HG03520 (cell line): ENCODE measurements at regions not wholly inside any gene's neighbourhood (a gene's known extent, or its start where the extent isn't known, plus 50 kb on each side); places are given as distances from the start of the nearest gene placed in this dataset.

Source experiments
- ATAC-seq: cut with Tn5 transposase; IDR thresholded peaks from one replicate; pipeline ENCODE4 v1.9.1; 2021; ENCODE audit warnings: mild to moderate bottlenecking, moderate library complexity; ENCODE audit not compliant: unreplicated experiment

DNA sequence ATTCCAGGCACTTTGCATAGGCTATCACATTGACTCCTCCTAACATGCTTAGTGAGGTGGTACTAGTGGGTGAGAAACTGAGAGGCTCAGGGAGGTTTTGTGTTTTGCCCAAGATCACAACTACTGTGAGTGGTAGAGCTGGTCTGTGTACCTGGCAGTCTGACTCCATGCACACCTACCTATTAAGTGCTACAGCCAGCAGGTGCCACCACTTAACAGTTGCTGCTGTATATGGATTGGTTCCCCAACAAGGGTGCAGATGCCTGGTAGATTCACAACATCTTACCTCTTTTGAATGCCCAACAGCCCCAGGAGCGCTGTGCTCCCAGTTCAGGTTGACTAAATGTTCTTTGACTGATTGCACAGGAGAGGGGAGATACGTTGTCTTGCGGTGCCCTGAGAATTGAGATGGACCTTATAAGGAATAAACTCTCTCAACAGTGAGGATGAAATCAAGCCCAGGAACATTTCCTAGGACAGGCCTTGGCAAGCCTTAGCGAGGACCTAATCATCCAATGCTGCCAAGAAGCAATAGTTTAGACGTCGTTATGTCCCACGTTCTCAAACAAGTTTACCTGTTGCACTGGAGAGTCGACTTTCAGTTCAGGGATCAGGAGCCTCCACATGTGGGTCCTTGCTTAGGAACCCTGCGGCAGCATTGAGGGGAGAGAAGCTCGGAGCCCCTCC lies 78.9 kb upstream of the F3 start:
- ATAC-seq = no peak

DNA sequence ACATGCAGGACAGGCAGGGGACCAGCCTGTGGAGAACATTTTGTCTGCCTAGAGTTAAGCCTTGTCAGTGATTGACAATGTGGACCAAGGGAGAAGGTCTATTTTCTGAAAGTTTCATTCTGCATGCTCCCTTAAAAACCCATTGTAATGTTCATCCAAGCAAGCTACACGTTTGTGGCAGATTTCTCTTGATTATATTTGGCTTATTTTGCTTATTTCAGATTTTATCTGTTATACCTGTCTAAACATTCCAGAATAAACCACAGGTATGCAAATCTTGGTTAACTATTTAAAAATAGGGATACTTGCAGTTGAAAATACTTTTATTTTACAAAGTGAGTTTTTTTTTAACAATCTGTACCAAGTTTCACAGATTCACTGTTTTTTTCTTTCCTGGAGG lies 78.2 kb upstream of the F3 start:
- ATAC-seq = no peak

DNA sequence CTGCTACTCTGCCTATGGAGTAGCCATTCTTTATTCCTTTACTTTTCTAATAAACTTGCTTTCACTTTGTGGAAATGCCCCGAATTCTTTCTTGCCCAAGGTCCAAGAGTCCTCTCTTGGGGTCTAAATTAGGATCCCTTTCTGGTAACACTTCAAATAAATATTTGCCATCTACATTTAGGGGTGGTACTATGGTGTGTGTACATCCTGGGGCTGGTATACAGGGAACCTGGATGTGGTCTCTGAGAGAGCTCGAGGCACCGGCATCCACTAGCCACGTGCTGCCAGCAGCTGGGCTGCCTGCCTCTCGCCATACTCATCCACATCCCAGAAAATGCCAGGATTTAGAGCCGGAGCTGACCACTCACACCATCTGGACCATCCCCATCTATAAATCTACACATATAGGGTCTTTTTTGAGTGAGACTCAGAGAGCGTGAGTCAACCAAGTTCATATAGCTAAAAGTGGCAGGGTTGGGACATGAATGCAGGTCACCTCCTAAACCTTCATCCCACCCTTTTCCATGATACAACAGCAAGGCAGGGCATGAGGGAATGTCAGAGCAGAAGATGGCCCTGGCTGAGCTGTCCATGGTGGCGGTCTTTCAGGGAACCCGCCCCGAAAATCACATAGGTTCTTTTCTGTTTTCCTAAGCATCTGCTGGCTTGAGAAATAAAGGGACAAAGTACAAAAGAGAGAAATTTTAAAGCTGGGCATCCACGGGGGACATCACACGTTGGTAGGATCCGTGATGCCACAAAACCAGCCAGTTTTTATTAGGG lies 76.6 kb upstream of the F3 start:
- no peak for ATAC-seq

DNA sequence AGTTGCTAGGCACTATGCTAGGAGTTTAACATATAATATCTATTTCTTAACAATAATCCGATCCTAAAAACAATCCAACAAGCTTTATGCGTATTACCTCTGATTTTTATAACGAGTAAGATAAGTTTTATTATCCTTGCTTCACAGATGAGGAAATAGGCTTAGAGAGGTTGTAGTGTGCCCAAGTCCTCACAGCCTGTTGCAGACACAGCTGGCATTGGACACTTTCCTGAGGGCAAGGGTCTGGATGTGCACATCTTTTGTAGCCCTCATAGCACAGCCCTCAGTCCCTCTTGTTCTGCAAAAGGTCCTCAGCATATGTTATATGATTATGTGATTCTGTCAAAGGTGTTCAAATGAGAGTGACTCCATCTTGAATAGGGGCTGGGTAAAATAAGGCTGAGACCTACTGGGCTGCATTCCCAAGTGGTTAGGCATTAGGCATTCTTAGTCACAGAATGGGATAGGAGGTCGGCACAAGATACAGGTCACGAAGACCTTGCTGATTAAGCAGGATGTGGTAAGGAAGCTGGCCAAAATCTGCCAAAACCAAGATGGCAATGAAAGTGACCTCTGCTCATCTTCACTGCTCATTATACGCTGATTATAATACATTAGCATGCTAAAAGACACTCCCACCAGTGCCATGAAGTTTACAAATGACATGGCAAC lies 75.7 kb upstream of the F3 start:
- ATAC-seq = no peak

DNA sequence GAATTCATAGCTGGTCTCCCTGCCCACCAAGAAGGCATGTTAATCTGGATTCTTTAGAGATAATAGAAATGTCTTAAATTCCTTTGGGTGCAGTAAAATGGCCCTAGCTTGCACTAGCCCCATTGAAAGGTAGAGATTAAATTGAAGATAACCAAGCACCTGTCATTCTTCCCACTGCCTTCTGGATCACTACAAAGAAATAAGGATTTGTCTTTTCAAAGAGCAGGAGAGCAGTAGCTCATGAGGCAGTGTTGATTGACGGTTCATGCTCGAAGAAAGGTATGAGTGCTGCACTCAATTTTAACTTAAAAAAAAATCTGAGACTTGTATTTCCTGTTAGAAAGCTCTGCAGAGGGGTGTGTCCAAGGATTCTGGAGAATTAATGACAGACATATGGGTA lies 74.9 kb upstream of the F3 start:
- no peak for ATAC-seq

DNA sequence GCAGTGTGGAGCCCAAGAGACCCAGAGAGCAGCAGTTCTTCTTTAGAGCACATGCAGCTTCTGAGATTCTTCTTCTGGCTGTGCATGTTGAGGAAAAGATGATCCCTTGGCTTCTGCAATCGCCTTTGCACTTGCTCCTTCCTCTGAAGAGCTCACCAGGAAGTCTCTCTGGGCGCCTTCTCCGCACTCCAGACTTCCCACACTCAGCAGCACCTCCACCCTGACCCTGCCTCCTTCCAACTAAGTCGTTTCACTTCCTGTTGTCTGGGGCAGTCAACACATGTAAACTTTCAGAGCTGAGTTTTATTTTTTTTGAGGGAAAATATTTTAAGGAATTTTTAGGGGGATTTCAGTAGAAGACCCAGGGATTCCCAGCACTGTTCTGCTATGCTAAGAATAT lies 73.4 kb upstream of the F3 start:
- no peak for ATAC-seq

DNA sequence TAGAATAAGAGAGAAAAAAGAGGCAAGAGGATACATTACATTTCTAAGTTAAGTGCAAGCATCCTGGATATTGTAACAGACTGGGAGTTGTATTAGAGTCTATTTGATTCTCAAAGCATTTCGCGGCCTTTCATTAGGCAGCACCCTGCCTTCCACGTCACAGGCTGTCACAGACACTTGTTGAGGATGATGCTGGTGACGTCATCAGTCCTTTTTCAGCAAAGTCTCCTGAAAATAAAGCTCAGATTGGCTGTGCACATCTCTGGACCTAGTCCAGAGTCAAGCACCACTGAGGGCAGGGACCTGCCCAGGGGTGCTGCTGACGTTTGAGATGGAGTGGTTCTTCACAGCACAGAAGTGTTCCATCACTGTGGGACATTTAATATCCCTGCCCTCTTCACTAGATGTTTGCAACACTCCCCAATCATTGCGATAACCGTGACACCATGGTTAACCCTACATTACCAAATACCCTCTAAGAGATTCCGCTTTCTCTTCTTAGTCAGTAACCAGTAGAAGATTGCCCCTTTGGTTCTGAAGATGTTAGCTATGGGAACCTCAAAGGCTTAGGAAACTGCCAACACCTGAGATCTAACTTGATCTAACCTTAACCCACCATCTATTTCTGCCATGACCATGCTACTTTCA lies 72.7 kb upstream of the F3 start:
- ATAC-seq = no peak

DNA sequence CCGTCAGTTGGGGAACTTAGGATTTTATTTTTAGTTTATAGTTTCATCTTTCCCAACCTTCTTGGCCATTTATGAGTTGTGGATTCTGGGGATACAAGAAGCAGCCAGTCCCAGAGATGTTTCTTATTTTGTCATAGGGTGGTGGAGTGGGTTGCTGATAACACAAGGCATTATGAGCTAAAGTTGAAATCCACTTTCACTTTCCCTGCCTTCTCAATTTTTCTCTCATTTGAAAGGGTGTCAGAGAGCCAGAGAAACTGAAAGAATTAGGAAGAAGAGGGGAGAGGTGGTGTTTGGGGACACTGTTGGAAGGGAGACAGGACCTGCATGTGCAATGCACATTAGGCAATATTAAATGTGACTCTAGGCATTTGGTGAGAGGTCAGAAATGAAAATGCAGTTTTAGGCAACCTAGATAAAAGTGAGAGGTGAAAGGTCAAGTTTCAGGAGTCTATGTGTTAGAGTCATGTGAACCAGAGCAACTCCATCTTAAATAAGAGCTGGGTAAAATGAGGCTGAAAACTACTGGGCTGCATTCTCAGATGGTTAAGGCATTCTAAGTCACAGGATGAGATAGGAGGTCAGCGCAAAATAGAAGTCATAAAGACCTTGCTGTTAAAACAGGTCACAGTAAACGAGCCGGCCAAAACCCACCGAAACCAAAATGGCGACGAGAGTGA lies 71.1 kb upstream of the F3 start:
- no peak for ATAC-seq

DNA sequence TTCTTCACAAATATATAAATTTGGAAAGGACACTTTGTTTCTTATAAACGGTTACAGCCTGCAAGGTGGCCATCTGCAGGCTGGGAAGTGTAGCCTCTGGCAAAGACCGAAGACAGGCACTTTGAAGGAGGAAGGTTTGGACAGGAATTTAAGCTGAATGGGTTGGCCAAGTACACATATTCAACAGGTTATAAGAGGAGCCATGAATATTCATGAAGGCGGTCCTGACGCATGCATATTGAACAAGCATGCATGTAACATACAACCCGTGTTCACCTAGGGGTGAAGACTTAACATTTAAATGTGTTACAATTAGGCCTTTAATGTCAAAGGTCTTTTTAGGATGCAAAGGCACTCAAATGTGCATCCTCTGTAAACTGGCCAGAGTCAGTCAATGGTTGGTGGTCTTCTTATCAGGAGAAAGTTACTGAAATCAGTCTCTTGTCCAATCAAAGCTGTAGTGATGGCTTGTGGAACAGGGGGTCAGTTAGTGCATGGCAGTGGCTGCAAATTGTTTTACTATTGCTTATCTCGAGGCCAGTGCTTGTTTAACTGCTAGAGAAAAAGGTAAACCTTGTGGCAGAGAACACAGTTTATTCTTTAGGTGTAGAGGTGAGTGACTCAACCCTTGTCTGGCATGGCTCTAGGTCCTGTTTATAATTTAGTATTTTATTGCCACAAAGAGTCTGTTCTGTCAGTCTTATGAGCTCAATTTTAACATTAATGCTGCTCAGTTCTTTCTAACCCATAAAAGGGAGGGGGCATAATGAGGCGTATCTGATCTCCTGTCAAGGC lies 70.3 kb upstream of the F3 start:
- ATAC-seq = no peak

DNA sequence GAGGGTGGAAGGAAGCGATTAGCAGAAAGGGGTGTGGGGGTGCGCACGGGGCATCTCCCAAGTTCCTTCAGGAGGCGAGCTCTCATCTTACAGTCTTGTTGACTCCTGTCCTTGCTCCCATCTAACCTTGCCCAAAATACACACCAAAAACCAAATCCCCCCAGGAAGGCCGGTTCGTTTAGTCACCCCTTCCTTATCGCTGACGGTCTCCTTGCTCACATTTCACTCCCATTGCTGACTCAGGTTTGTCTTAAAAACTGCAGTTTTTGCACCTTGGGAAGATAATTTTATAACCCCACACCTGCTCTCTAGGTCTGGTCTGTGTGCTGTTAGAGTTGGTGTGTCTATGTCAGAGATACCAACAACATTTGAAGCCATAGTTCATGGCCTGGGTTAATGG lies 68.1 kb upstream of the F3 start:
- ATAC-seq = no peak

DNA sequence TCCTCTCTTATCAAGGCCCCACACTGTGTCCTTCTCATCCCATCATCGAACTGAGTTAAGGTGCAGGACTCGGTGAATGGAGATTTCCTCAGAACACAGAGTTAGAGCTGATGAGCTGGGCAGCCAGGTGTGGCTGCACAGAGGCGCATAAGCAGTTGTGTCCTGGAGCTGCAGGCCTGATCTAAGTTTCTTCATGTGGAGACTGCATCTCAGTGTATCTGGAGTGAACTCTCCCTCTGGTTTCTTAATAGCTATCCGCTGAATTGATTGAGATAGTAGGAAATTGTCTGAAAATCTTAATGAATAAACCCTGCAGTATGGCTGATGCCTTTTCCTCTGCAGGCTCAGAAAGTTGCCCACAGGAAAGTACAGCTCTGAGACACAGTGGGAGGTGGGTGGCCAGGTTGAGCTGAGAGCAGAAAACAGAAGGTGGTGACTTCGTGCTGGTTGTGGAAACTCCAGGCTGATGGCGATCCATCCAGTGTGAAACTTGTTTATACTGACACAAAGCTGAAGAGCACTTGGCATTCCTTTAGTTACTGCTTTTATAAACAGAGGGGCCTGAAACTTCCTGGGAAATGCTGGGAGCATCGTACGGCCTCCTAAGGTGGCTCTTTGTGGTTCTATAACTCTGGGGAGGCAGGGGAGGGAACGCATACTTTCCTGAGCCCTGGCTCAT lies 67.4 kb upstream of the F3 start:
- ATAC-seq = no peak

DNA sequence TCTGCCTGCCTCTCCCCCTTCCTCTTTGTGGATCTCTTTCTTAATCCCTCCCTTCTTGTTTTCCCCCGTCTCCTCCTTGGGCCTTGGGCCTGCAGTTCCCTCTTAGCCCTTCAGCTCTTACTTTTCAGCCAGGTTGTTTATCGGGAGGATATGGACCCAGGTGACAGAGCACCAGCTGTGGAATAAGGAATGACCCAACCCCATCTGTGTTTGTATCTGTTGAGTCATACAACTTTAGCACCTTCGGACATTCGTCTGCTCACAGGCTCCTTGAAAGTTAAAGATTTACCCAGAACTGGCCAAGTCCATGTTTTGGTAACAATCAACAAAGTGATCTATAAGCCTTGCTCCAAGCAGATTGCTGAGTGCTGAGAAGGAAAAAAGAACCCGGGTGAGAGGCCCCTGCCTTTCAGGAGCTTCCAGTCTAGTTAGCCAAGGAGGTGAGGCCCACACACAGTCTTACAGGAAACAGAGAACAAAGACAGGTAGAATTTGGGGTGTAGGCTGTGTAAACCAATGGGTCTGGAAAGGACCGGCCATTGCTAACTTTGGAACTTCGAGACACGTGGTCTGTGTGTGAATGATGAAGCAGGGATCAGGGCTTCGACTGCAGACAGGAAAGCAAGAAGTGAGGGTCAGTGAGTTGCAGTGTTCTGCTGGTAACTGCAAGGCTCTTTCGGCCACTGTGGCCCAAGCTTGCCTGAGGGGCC lies 66.7 kb upstream of the F3 start:
- no peak for ATAC-seq

DNA sequence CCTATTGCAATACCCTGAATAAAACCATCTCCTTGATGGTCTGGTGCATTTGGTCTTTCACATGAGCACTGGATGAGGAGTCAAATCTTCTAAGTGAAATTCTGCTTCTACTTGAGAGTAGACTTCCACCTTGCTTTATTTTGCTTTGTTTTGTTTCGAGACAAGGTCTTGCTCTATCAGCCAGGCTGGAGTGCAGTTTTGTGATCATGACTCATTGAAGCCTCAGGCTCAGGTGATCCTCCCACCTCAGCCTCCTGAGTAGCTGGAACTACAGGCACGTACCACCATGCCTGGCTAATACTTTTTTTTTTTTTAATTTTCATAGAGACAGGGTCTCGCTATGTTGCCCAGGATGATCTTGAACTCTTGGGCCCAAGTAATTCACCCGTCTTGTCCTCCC lies 65.8 kb upstream of the F3 start:
- no peak for ATAC-seq

DNA sequence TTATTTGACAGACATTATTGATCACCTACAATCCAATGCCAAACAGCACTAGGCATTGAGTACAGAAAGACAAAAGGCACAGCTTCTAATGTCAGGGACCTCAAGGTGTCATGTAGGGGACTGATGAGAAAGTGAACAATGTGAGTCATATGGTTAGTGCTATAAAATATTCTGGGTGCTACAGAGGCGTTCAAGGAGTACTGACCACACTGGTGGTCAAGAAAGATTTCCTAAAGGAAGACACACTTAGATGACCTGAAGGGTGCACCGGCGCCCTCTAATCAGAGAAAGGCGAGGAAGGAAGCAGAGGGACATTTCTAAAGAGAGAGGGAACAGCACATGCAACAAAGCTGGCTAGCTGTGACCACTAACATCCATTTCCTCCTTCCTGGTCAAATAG lies 64.9 kb upstream of the F3 start:
- ATAC-seq = no peak

DNA sequence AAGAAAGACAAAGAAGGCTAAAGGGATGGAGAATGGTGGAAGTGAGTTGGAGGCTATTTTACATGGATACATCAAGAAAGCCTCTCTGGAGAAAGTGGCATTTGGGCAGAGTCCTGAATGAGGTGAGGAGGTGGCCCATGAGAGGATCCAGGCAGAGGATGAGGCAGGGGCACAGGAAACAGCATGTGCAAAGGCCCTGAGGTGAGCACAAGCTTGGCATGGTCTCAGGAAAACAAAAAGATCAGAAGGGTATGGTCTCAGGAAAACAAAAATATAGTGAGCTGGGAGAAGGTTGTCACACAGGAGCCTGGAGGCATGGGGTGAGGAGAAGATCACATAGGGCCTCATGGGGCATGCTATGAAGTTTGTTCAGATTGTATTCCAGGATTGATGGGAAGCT lies 62.1 kb upstream of the F3 start:
- no peak for ATAC-seq

DNA sequence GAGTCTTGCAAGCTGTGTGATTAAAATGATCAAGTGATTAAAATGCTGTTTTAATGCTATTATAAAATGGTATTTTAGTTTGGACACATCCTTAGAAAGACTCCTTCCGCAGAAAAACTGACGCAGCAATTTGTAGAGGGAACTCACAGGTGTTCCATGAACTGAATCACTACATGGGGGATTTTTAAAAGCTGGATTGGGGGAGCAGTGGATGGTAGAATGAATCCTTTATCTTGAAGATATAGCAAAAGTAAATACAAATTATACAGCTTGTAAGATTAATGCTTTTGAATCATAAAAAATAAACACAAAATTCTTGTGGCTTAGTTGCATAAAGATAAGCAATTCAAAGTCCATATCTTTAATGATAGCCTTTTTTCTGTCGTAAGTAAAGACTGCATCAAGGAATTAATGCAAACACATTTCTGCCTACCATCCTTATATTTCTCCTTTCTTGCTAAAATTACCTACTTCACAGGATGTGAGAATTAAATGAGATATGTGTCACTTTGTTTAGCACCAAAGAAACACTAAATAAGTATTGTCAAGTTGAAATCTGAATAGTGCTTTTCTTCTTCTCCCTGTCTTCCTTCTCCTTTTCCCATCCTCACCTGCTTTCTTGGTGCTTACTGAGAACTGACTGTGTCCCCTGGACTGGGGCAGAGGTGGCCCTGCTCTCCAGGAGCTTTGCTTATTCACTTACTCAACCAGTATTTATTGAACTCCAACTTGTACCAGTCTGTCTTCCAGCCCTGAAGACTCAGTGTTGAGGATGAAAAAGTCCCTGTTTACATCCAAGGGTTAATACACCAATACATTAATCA lies 61.5 kb upstream of the F3 start:
- ATAC-seq = no peak

DNA sequence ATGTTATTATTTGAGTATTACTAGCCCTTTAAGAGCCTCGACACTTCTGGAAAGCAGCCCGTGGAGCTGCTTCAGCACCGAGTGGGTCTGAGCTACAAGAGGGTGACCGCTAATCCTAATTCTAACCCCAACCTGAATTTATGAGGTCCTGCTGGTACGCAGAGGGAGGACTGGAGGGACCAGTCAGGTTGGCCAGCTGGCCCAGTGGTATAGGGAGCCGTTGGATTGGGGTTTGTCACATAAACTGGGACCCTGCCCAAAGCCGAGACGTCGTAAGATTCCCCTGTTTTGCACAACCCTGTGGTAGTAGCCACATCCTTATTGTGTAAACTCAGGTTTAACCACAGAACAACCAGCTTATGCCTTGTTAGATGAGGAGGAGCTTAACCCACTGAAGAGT lies 60.8 kb upstream of the F3 start:
- ATAC-seq = no peak

DNA sequence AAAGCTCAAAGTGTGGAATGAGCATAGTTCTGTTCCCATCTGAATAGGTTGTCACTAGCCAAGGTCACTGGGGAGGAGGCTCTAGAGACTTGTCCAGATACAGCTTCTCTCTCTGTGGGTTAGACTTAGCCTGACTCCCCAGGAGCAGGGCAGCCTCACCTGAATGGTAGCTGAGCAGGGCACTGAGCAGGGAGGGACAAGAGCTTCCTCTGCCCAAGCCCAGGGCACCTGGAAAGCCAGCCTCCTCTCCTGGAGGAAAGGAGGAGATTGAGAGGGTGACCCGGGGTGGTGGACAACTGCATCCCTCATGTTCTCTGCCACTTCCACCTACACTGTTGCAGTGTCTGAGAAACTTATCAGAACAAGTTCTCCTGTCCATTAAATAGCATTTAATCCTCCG lies 59.0 kb upstream of the F3 start:
- no peak for ATAC-seq
